D721Med (cell line): ENCODE measurements at regions not wholly inside any gene's neighbourhood (a gene's known extent, or its start where the extent isn't known, plus 50 kb on each side); places are given as distances from the start of the nearest gene placed in this dataset.

ENCODE experiments used
- DNase-seq: peaks from one replicate; pipeline ENCODE4 v3.0.0; 2011; ENCODE audit warnings: low spot score; ENCODE audit not compliant: insufficient read length
- FAIRE-seq: peaks from 2 replicates; lab custom pipeline; 2011; peaks lifted over from hg19 to GRCh38; lab: Jason Lieb, UNC
- TF ChIP-seq, protein P1 (sequence below): IDR thresholded peaks from 2 replicates; pipeline ENCODE4 v1.5.1; 2012; ENCODE audit warnings: mild to moderate bottlenecking, control low read depth; ENCODE audit not compliant: insufficient read depth; ENCODE audit errors: missing control alignments

DNA sequence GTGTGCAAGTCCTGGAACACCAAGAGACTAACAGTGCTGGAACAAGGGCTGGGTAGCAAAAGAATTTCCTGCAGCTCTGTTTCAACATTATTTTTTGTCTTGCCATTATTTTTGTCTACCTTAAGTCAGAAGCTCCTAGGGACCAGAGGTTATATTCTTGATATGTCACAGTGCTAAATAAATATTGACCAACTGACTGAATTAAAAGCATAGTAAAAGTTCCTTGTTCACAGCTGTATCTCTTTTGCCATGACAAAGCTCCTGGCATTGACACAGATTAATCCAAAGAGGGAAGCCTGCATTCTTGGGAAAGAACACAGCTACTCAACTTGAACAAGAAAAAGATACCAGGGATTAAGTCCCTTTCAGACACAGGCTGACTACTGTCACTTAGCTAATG lies 136.5 kb downstream of the SPTSSA start:
- TF ChIP-seq, protein P1, sequence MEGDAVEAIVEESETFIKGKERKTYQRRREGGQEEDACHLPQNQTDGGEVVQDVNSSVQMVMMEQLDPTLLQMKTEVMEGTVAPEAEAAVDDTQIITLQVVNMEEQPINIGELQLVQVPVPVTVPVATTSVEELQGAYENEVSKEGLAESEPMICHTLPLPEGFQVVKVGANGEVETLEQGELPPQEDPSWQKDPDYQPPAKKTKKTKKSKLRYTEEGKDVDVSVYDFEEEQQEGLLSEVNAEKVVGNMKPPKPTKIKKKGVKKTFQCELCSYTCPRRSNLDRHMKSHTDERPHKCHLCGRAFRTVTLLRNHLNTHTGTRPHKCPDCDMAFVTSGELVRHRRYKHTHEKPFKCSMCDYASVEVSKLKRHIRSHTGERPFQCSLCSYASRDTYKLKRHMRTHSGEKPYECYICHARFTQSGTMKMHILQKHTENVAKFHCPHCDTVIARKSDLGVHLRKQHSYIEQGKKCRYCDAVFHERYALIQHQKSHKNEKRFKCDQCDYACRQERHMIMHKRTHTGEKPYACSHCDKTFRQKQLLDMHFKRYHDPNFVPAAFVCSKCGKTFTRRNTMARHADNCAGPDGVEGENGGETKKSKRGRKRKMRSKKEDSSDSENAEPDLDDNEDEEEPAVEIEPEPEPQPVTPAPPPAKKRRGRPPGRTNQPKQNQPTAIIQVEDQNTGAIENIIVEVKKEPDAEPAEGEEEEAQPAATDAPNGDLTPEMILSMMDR: no peak
- FAIRE-seq: no peak
- no peak for DNase-seq

DNA sequence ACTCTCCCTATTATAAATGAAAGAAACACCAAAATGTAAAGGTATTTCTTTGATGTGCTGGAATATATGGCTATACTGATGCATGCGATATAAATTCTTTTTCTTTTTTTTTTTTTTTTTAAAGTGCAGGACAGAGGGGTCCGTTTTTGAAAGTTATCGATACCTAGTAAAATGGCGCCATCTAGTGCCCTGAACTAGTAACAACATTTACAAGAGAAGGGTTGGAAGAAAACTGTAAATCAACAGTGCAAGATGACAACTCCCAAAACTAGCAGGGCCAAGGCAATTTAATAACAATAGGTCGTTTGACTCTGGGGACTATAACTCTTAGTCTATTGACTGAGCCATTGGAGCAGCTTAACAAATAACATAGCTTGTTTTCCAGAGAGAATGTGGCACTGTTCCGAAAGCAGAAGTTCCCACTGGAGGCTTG lies 137.7 kb downstream of the SPTSSA start:
- TF ChIP-seq, protein P1: peak; percentile 71
- DNase-seq (no peak), FAIRE-seq (no peak)

DNA sequence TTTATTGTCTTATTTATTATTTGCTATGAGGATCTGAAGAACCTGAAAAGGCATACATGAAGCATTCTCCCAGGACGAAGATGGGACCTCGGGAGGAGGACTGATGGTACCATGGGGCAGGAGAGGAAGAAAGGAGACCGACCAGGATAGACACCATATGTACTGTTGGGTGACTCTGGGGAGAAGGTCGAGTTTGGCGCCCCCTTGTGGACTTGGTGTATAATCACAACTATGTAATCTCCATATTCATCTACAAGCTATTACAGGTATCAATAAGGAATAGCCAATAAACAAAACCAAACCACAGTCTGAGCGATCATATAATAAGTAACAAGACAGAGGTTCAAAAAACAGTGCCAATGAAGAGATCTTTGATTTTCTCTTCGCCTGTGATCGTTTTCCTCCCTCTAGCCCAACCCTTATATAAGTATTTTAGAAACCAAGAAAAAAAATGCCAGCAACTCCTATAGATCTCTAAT lies 139.1 kb downstream of the SPTSSA start:
- FAIRE-seq: peak; percentile 56
- DNase-seq: peak; percentile 49
- TF ChIP-seq, protein P1: peak; percentile 60

DNA sequence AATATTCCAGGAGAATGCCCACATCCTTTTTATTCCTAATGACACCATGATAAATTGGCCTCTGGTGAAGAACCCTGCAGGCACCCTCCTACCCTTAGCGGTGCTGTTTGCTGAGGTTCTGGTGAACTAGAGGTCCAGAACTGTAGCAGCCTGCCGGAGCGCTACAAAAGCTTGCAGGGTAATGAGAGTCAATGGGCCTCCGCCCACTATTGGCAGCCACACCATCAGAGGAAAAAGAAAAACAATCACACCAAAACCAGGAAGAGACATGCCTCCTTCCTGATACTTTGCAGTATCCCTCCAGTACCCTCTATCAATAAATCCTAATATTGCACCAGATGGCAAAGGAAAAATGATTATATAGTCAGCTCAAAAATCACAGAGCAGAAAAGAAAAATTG lies 142.9 kb downstream of the SPTSSA start:
- FAIRE-seq (no peak), DNase-seq (no peak)
- TF ChIP-seq, protein P1: no peak

DNA sequence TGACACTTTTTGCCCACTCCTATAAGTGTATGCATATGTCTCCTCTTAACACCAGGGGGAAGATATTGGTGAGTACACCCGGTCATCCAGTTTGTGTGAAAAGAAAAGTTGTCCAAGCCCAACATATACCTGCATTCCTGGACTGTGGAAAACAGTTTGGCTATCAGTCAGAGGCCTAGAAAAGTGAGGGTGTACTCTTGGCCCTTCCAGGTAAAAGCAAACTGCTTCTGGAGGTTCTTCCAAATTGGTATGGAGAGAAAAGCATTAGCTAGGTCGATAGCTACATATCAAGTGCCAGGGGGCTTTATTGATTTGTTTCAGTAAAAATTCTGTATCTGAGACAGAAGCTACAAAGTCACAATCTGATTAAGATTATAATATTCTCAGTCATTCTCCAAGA lies 144.0 kb downstream of the SPTSSA start:
- no peak for FAIRE-seq
- DNase-seq: no peak
- TF ChIP-seq, protein P1: no peak

DNA sequence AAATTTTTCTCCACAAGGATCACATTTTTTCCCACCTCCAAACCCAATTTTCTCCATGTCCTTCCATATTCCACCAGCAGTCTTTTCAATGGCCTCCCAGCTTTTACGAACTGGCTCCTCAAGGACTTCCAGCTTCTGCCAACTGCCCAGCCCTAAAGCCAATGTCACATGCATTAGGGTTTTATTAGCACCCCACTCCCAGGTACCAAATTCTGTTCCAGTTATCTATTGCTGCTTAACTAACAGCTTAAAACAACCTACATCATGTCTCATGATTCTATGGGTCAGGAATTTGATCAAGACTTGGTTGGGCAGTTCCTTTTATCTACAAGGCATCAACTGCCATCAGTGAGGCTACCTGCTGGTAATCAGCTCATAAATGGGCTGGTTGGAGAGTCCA lies 151.3 kb downstream of the SPTSSA start:
- FAIRE-seq: no peak
- DNase-seq: no peak
- TF ChIP-seq, protein P1: no peak

DNA sequence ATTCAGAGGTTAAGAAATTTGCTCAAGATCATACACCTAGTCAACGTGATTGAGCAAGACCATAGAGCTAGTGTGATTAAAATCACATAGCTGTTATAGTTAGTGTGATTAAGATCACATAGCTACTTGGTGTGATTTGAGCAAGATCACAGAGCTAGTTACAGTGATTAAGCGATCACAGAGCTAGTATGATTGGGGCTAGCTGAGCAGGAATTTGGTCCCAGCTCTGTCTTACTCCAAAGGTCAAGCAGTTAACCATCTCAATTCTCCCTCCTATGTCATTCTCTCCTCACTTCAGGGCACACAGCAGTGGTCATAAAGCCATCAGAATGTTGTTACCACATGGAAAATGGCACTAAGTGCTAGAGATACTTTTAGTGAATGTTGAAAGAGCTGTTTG lies 158.2 kb downstream of the SPTSSA start:
- no peak for DNase-seq
- TF ChIP-seq, protein P1: no peak
- FAIRE-seq: no peak
